Caco-2 (cell line): ENCODE measurements at regions not wholly inside any gene's neighbourhood (a gene's known extent, or its start where the extent isn't known, plus 50 kb on each side); places are given as distances from the start of the nearest gene placed in this dataset.

ENCODE experiments used
- BruUV-seq: library from RNA; stranded (reverse); fragments of 400-500 nt; replicated peaks from 2 replicates; lab custom pipeline; 2021; lab: Mats Ljungman, UMichigan
- CTCF ChIA-PET: fragments of 300-600 bp; sonication (Branson Sonifier 250); formaldehyde crosslinking; loops from one replicate; lab custom pipeline; 2022; ENCODE audit warnings: antibody characterized with exemption; lab: Charles Lee
- POLR2A ChIA-PET: fragments of 300-600 bp; sonication (Branson Sonifier 250); formaldehyde crosslinking; loops from one replicate; lab custom pipeline; 2022; ENCODE audit warnings: antibody characterized with exemption; lab: Charles Lee
- DNase-seq, 2 experiments: peaks; one replicate each; pipeline versions ENCODE4 v3.0.0 to v3.0.0-alpha.2; 2020 to 2022
- H3K27me3 ChIP-seq: replicated peaks from 2 replicates; pipeline ENCODE4 v1.6.0; 2011; ENCODE audit warnings: low read length; ENCODE audit not compliant: control insufficient read depth, insufficient read depth
- H3K36me3 ChIP-seq: 2 replicates; pipeline ENCODE4 v1.5.1; 2011; ENCODE audit warnings: low read length; ENCODE audit not compliant: control insufficient read depth, insufficient read depth
- H3K4me1 ChIP-seq: fragments of 250-450 bp; sonication (Bioruptor Pico); 2 replicates; pipeline ENCODE4 v1.5.1; 2020; ENCODE audit warnings: mild to moderate bottlenecking
- H3K4me3 ChIP-seq: 2 replicates; pipeline ENCODE4 v1.5.1; 2011; ENCODE audit warnings: low read depth, mild to moderate bottlenecking, control low read depth, low read length
- H3K9me3 ChIP-seq: fragments of 250-450 bp; sonication (Bioruptor Pico); 2 replicates; pipeline ENCODE4 v1.5.1; 2020; ENCODE audit warnings: mild to moderate bottlenecking, moderate library complexity
- H3K27ac Mint-ChIP-seq: one replicate; pipeline ENCODE4 v1.8.0; 2022; ENCODE audit warnings: mixed read lengths; ENCODE audit not compliant: unreplicated experiment
- H3K27me3 Mint-ChIP-seq: one replicate; pipeline ENCODE4 v1.8.0; 2022; ENCODE audit warnings: mixed read lengths; ENCODE audit not compliant: insufficient read depth, unreplicated experiment
- H3K36me3 Mint-ChIP-seq: one replicate; pipeline ENCODE4 v1.8.0; 2022; ENCODE audit warnings: mild to moderate bottlenecking, mixed read lengths; ENCODE audit not compliant: insufficient read depth, unreplicated experiment
- H3K4me1 Mint-ChIP-seq: one replicate; pipeline ENCODE4 v1.8.0; 2022; ENCODE audit warnings: low read depth, mixed read lengths; ENCODE audit not compliant: unreplicated experiment
- H3K4me3 Mint-ChIP-seq: one replicate; pipeline ENCODE4 v1.8.0; 2022; ENCODE audit warnings: mild to moderate bottlenecking, moderate library complexity, mixed read lengths; ENCODE audit not compliant: unreplicated experiment
- H3K9me3 Mint-ChIP-seq: one replicate; pipeline ENCODE4 v1.8.0; 2022; ENCODE audit warnings: mixed read lengths; ENCODE audit not compliant: unreplicated experiment
- CTCF ChIP-seq, 2 experiments: fragments of 200-600 bp in 1 of 2; IDR thresholded peaks; 1 replicate in 1 of 2; 2 replicates in 1 of 2; pipeline versions ENCODE4 v1.5.1 to v1.8.0; 2011 to 2022; ENCODE audit warnings: antibody characterized with exemption in 1 of 2, control low read depth in 1 of 2, inconsistent platforms in 1 of 2, low read depth in 1 of 2, low read length in 1 of 2, mild to moderate bottlenecking in 1 of 2, moderate library complexity in 1 of 2; ENCODE audit not compliant: insufficient read depth in 1 of 2, severe bottlenecking in 1 of 2, unreplicated experiment in 1 of 2
- intact Hi-C: fragments of 100-400 bp; cut with micrococcal nuclease; formaldehyde crosslinking; loops from one replicate; pipeline ENCODE4 v1.10.0; 2022; ENCODE audit not compliant: unreplicated experiment

GRCh38 chr2:220192994-220193753 is 565.7 kb downstream of the SLC4A3 start:
- Mint-ChIP-seq H3K27me3 (no peaks in the 10 kb centered on the region), H3K4me1 (peaks cover 18% of the 10 kb centered on the region), H3K4me3 (no peak overlapping the region), H3K27ac (no peak overlapping the region), H3K9me3 (peaks cover 48% of the 10 kb centered on the region), H3K36me3 (peaks cover 8% of the 10 kb centered on the region)
- intact Hi-C loops = no loop called here
- Histone ChIP-seq H3K36me3 (no peaks in the 10 kb centered on the region), H3K27me3 (no peaks in the 10 kb centered on the region), H3K4me3 (no peak overlapping the region), H3K4me1 (peaks cover 3% of the 10 kb centered on the region), H3K9me3 (peaks cover 24% of the 10 kb centered on the region)
- TF ChIP-seq CTCF (IDR thresholded peaks at IDR 0.05; ENCODE audit: insufficient read depth in 1 of 2, low read depth in 1 of 2, low read length in 1 of 2, severe bottlenecking in 1 of 2, unreplicated experiment in 1 of 2) = no peak
- DNase-seq = no peak
- CTCF ChIA-PET = no interaction called here
- POLR2A ChIA-PET = no interaction called here
- BruUV-seq = no TSS peak

- H3K9me3 ChIP-seq = peaks cover 24% of the 10 kb centered on the region
- peaks cover 7% of the 10 kb centered on the region for H3K4me1 ChIP-seq
- CTCF ChIA-PET = no interaction called here
- Mint-ChIP-seq H3K36me3 (peaks cover 8% of the 10 kb centered on the region), H3K9me3 (peaks cover 45% of the 10 kb centered on the region), H3K27ac (no peak overlapping the region), H3K4me3 (no peak overlapping the region), H3K27me3 (no peaks in the 10 kb centered on the region), H3K4me1 (peaks cover 18% of the 10 kb centered on the region)
- no peak for TF ChIP-seq CTCF (IDR thresholded peaks at IDR 0.05; ENCODE audit: insufficient read depth in 1 of 2, low read depth in 1 of 2, low read length in 1 of 2, severe bottlenecking in 1 of 2, unreplicated experiment in 1 of 2)
- no peaks in the 10 kb centered on the region for H3K36me3 ChIP-seq
- POLR2A ChIA-PET = no interaction called here
- H3K27me3 ChIP-seq = no peaks in the 10 kb centered on the region
- intact Hi-C loops = no loop called here
- no peak for DNase-seq
- no TSS peak for BruUV-seq
- H3K4me3 ChIP-seq = no peak overlapping the region
Measured at GRCh38 chr2:220194630-220195584, 567.5 kb downstream of the SLC4A3 start.

GRCh38 chr2:220198896-220199295 is 571.5 kb downstream of the SLC4A3 start:
- TF ChIP-seq CTCF (IDR thresholded peaks at IDR 0.05; ENCODE audit: insufficient read depth in 1 of 2, low read depth in 1 of 2, low read length in 1 of 2, severe bottlenecking in 1 of 2, unreplicated experiment in 1 of 2) = no peak
- no peaks in the 10 kb centered on the region for H3K36me3 ChIP-seq
- no peak overlapping the region for H3K27ac Mint-ChIP-seq
- H3K4me1 Mint-ChIP-seq = peaks cover 18% of the 10 kb centered on the region
- H3K4me3 ChIP-seq = no peak overlapping the region
- no peaks in the 10 kb centered on the region for H3K27me3 ChIP-seq
- no TSS peak for BruUV-seq
- peaks cover 7% of the 10 kb centered on the region for H3K4me1 ChIP-seq
- DNase-seq = no peak
- no peaks in the 10 kb centered on the region for H3K27me3 Mint-ChIP-seq
- CTCF ChIA-PET = no interaction called here
- H3K9me3 ChIP-seq = peaks cover 12% of the 10 kb centered on the region
- no peak overlapping the region for H3K4me3 Mint-ChIP-seq
- intact Hi-C loops = loop anchor here (1.0 kb wide), 1 partner anchor 34 kb away; no protein-coding TSS in a partner anchor
- POLR2A ChIA-PET = no interaction called here
- H3K36me3 Mint-ChIP-seq = peaks cover 14% of the 10 kb centered on the region
- H3K9me3 Mint-ChIP-seq = peaks cover 33% of the 10 kb centered on the region
